ENCODE measurements at regions not wholly inside any gene's neighbourhood (a gene's known extent, or its start where the extent isn't known, plus 50 kb on each side); places are given as distances from the start of the nearest gene placed in this dataset.

- DNase-seq: no peak
Observed at GRCh38 chr4:30350288-30350687, 369.9 kb upstream of the PCDH7 start.

GRCh38 chr4:30354605-30355004 is 365.6 kb upstream of the PCDH7 start:
- no peak for DNase-seq

GRCh38 chr4:30362436-30362835 is 357.7 kb upstream of the PCDH7 start:
- DNase-seq: no peak

- no peak for DNase-seq
Observed at GRCh38 chr4:30370105-30370504, 350.1 kb upstream of the PCDH7 start.

GRCh38 chr4:30380404-30380998 is 339.7 kb upstream of the PCDH7 start:
- peak; percentile 39 for DNase-seq

GRCh38 chr4:30385650-30386049 is 334.5 kb upstream of the PCDH7 start:
- DNase-seq: no peak

- DNase-seq: no peak
Observed at GRCh38 chr4:30386266-30386895, 333.8 kb upstream of the PCDH7 start.

GRCh38 chr4:30395902-30396301 is 324.3 kb upstream of the PCDH7 start:
- no peak for DNase-seq

GRCh38 chr4:30396772-30397475 is 323.2 kb upstream of the PCDH7 start:
- no peak for DNase-seq

GRCh38 chr4:30399476-30399875 is 320.7 kb upstream of the PCDH7 start:
- DNase-seq: no peak

- no peak for DNase-seq
Observed at GRCh38 chr4:30402276-30402675, 317.9 kb upstream of the PCDH7 start.

GRCh38 chr4:30413915-30414314 is 306.3 kb upstream of the PCDH7 start:
- DNase-seq: no peak

GRCh38 chr4:30416547-30416946 is 303.6 kb upstream of the PCDH7 start:
- DNase-seq: no peak

GRCh38 chr4:30427932-30428331 is 292.2 kb upstream of the PCDH7 start:
- DNase-seq: no peak

GRCh38 chr4:30429813-30430761 is 290.1 kb upstream of the PCDH7 start:
- DNase-seq: no peak

GRCh38 chr4:30434656-30435055 is 285.5 kb upstream of the PCDH7 start:
- DNase-seq: no peak

- no peak for DNase-seq
Observed at GRCh38 chr4:30436394-30436793, 283.8 kb upstream of the PCDH7 start.

- no peak for DNase-seq
Observed at GRCh38 chr4:30437316-30437715, 282.9 kb upstream of the PCDH7 start.

- no peak for DNase-seq
Observed at GRCh38 chr4:30443289-30443688, 276.9 kb upstream of the PCDH7 start.

- DNase-seq: no peak
Observed at GRCh38 chr4:30450474-30450873, 269.7 kb upstream of the PCDH7 start.

GRCh38 chr4:30454504-30454903 is 265.7 kb upstream of the PCDH7 start:
- DNase-seq: no peak

GRCh38 chr4:30456716-30457115 is 263.5 kb upstream of the PCDH7 start:
- no peak for DNase-seq

- no peak for DNase-seq
Observed at GRCh38 chr4:30460818-30461217, 259.4 kb upstream of the PCDH7 start.
